Spleen (tissue), 11 donors: ENCODE measurements at regions not wholly inside any gene's neighbourhood (a gene's known extent, or its start where the extent isn't known, plus 50 kb on each side); places are given as distances from the start of the nearest gene placed in this dataset.

ENCODE experiments used
- DNase-seq: peaks from one replicate; pipeline ENCODE4 v3.0.0-alpha.2; 2020
- H3K27ac ChIP-seq, 8 donors: fragments of 200-600 bp; sonication (generic) in 7 of 8; 1 replicate in 4 of 8; 2 replicates in 4 of 8; pipeline versions ENCODE4 v1.5.0 to v1.8.0; 2016 to 2021; ENCODE audit warnings: inconsistent platforms in 4 of 8, mild to moderate bottlenecking in 4 of 8, moderate library complexity in 1 of 8
- H3K27me3 ChIP-seq, 7 donors: fragments of 200-600 bp; sonication (generic) in 6 of 7; replicated peaks in 1 of 7; 1 replicate in 4 of 7; 2 replicates in 3 of 7; pipeline versions ENCODE4 v1.5.0 to v1.8.0; 2016 to 2021; ENCODE audit warnings: inconsistent platforms in 3 of 7, mild to moderate bottlenecking in 1 of 7
- H3K36me3 ChIP-seq, 6 donors: fragments of 200-600 bp; sonication (generic) in 5 of 6; 1 replicate in 4 of 6; 2 replicates in 2 of 6; pipeline versions ENCODE4 v1.5.0 to v1.8.0; 2016 to 2021; ENCODE audit warnings: inconsistent platforms in 2 of 6
- H3K4me1 ChIP-seq, 6 donors: fragments of 200-600 bp; sonication (generic) in 5 of 6; 1 replicate in 3 of 6; 2 replicates in 3 of 6; pipeline versions ENCODE4 v1.5.0 to v1.8.0; 2016 to 2021; ENCODE audit warnings: inconsistent platforms in 3 of 6
- H3K4me3 ChIP-seq, 8 donors: fragments of 200-600 bp; sonication (generic) in 7 of 8; 1 replicate in 4 of 8; 2 replicates in 4 of 8; pipeline versions ENCODE4 v1.5.0 to v1.8.0; 2016 to 2021; ENCODE audit warnings: inconsistent platforms in 4 of 8, mild to moderate bottlenecking in 4 of 8, moderate library complexity in 2 of 8
- H3K9me3 ChIP-seq, 8 donors: fragments of 200-600 bp; sonication (generic) in 7 of 8; 1 replicate in 4 of 8; 2 replicates in 4 of 8; pipeline versions ENCODE4 v1.5.0 to v1.8.0; 2016 to 2021; ENCODE audit warnings: inconsistent platforms in 4 of 8
- POLR2A ChIP-seq, 3 donors: fragments of 450-650 bp; IDR thresholded peaks; one replicate each; pipeline ENCODE4 v1.5.1; 2017; ENCODE audit warnings: antibody characterized with exemption in 3 of 3, mild to moderate bottlenecking in 1 of 3
- POLR2AphosphoS5 ChIP-seq, 3 donors: sonication (generic); formaldehyde crosslinking; IDR thresholded peaks; one replicate each; pipeline ENCODE4 v1.5.1; 2017; ENCODE audit warnings: antibody characterized with exemption in 3 of 3
- WGBS, 5 donors: extraction: QIAGEN DNeasy Blood & Tissue Kit in 3 of 5; methylation state at CpG; one replicate each; pipeline versions ENCODE4 v1.1.5 to v1.1.7; 2013 to 2018; 5-methylcytosine and 5-hydroxymethylcytosine counted together
- intact Hi-C: fragments of 100-400 bp; cut with DNase I; formaldehyde crosslinking; loops from one replicate; pipeline ENCODE4 v1.15.0; 2023; ENCODE audit warnings: low total_unique reads
- TF ChIP-seq, protein P1 (sequence below), 11 experiments: fragments of 200-600 bp in 7 of 11; fragments of 450-650 bp in 4 of 11; sonication (generic) in 4 of 11; IDR thresholded peaks in 8 of 11; conservative IDR thresholded peaks in 3 of 11; 1 replicate in 7 of 11; 2 replicates in 4 of 11; pipeline versions ENCODE4 v1.4.0 to v1.8.0; 2016 to 2021; ENCODE audit warnings: antibody characterized with exemption in 11 of 11, inconsistent platforms in 4 of 11, mild to moderate bottlenecking in 1 of 11
- donor health status: healthy with polysubstance abuse.
- donor health status: DM: no; HTN: no; CAD: no; lungs with moderate emphysema.
- donor health status: DM: no; HTN: no; CAD: no.
- donor health status: Bipolar disorder and iron deficiency.
- donor health status: healthy.
- donor health status: DM: no; HTN: no; CAD: no.
- donor health status: DM: yes; HTN: yes; CAD: no.

DNA sequence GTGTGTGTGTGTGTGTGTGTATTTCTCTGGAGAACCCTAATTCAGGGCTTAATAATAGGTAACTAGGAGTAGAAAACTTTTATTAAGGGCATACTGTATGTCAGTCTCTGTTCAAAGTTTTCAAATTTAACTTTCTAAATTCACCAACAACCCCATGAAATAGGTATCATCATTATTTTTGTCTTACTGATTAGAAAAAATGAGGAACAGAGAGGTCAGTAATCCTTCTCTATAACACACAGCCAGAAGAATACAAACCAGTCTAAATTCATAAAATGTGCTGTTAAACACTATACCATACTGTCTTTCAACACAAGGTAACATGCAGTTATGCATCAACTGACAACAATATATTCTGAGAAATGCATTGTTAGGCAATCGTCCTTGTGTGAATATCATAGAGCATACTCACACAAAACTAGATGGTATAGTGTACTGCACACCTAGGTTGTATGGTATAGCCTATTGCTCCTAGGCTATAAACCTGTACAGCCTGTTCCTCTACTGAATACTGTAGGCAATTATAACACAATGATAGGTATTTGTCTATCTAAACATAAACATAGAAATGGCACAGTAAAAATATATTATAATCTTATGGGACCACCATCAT lies 143.1 kb downstream of the PTH2R start:
- Histone ChIP-seq H3K9me3 (peaks cover 0 to 19% (median 4%) of the 10 kb centered on the region in 8 donors), H3K27me3 (no peaks in the 10 kb centered on the region), H3K36me3 (no peaks in the 10 kb centered on the region), H3K4me3 (no peak overlapping the region), H3K4me1 (no peaks in the 10 kb centered on the region), H3K27ac (no peak overlapping the region)
- WGBS, 5 donors: 67 to 90% (median 88%) methylated on average over 1 of the region's 1 CpG
- no peak for DNase-seq
- intact Hi-C loops: no loop called here
- TF ChIP-seq POLR2A (IDR thresholded peaks at IDR 0.05): no peak
- TF ChIP-seq, protein P1, sequence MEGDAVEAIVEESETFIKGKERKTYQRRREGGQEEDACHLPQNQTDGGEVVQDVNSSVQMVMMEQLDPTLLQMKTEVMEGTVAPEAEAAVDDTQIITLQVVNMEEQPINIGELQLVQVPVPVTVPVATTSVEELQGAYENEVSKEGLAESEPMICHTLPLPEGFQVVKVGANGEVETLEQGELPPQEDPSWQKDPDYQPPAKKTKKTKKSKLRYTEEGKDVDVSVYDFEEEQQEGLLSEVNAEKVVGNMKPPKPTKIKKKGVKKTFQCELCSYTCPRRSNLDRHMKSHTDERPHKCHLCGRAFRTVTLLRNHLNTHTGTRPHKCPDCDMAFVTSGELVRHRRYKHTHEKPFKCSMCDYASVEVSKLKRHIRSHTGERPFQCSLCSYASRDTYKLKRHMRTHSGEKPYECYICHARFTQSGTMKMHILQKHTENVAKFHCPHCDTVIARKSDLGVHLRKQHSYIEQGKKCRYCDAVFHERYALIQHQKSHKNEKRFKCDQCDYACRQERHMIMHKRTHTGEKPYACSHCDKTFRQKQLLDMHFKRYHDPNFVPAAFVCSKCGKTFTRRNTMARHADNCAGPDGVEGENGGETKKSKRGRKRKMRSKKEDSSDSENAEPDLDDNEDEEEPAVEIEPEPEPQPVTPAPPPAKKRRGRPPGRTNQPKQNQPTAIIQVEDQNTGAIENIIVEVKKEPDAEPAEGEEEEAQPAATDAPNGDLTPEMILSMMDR (IDR thresholded peaks at IDR 0.05 in 8 of 11, conservative IDR thresholded peaks at IDR 0.05 in 3 of 11): no peak
- no peak for TF ChIP-seq POLR2AphosphoS5 (IDR thresholded peaks at IDR 0.05)

DNA sequence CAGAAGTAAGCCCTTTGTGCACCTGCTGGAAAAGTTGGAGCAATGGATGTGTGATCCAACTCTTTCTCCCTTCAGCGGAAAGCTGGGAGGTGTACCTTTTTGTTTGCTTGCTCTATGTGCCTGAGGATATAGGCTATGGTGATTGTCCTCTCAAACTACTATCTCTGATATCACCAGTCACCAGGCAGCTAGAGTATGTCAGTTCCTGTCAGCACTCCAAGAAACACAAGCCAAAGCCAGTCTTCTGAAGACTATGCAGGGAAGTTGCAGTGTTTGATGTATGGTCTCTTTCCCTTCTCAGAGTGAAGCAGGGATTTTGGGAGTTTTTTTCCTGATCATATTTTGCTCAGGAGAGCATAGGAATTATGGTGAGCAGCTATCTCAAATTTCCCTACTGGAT lies 146.4 kb downstream of the PTH2R start:
- 79 to 94% (median 92%) methylated on average over 1 of the region's 1 CpG for WGBS, 5 donors
- H3K27ac ChIP-seq: no peak overlapping the region
- DNase-seq: no peak
- H3K4me1 ChIP-seq: no peaks in the 10 kb centered on the region
- TF ChIP-seq, protein P1 (IDR thresholded peaks at IDR 0.05 in 8 of 11, conservative IDR thresholded peaks at IDR 0.05 in 3 of 11): no peak
- TF ChIP-seq POLR2AphosphoS5 (IDR thresholded peaks at IDR 0.05) (no peak), POLR2A (IDR thresholded peaks at IDR 0.05) (no peak)
- H3K27me3 ChIP-seq: no peaks in the 10 kb centered on the region
- intact Hi-C loops: no loop called here
- H3K36me3 ChIP-seq: no peaks in the 10 kb centered on the region
- H3K9me3 ChIP-seq: peaks cover 0 to 19% (median 4%) of the 10 kb centered on the region in 8 donors
- no peak overlapping the region for H3K4me3 ChIP-seq

DNA sequence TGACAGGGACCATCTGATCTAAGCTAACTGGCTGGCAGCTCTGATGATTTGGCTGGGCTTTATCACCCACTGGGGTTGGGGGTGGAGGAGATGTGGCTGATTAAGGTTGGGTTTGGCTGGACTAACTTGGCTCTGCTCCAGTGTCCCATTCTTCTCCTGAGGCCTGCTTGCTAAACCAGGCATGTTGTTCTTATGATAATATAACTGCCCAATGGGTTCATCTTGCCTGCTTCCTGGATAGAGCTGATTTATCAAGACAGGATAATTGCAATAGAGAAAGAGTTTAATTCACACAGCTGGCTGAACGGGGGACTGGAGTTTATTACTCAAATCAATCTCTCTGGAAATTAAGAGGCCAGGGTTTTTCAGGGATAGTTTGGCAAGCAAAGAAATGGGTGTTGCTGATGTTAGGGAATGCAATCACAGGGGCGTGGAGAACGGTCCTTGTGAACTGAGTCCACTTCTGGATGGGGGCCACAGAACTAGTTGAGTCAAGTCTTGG lies 150.4 kb downstream of the PTH2R start:
- peaks cover 0 to 18% (median 7%) of the 10 kb centered on the region in 8 donors for H3K9me3 ChIP-seq
- 66 to 84% (median 77%) methylated on average over 3 of the region's 3 CpGs for WGBS, 5 donors
- no peaks in the 10 kb centered on the region for H3K4me1 ChIP-seq
- no peak overlapping the region for H3K4me3 ChIP-seq
- intact Hi-C loops: no loop called here
- TF ChIP-seq, protein P1 (IDR thresholded peaks at IDR 0.05 in 8 of 11, conservative IDR thresholded peaks at IDR 0.05 in 3 of 11): no peak
- TF ChIP-seq POLR2A (IDR thresholded peaks at IDR 0.05) (no peak), POLR2AphosphoS5 (IDR thresholded peaks at IDR 0.05) (no peak)
- DNase-seq: no peak
- H3K27me3 ChIP-seq: no peaks in the 10 kb centered on the region
- H3K36me3 ChIP-seq: no peaks in the 10 kb centered on the region
- H3K27ac ChIP-seq: no peak overlapping the region

DNA sequence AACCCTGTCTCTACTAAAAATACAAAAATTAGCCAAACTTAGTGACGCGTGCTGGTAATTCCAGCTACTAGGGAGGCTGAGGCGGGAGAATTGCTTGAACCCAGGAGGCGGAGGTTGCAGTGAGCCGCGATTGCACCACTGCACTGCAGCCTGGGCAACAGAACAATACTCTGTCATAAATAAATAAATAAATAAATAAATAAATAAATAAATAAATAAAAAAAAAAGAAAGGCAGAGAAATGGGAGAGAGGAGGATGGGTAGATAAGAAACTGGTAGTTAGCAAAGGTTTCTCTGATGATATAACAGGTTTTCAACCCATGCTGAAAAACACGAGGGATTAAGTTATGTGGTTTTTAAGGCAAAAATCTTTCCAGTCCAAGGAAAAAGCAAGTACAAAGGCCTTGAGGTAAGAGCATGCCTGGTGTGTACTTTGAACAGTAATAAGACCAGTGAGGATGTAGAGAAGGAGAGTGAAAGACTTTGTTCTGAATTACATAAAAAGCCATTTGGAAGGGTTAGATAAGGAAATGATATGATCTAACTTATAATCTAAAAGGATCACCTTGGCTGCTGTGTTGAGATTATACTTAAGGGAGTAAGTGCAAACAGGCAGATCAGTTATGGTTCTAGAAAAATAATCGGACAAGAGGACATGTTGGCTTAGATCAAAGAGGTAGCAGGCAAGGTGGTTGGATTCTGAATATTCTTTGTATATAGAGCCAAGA lies 159.3 kb downstream of the PTH2R start:
- Histone ChIP-seq H3K36me3 (no peaks in the 10 kb centered on the region), H3K4me3 (no peak overlapping the region), H3K9me3 (peaks cover 0 to 24% (median 15%) of the 10 kb centered on the region in 8 donors), H3K27ac (no peak overlapping the region), H3K27me3 (no peaks in the 10 kb centered on the region), H3K4me1 (no peaks in the 10 kb centered on the region)
- WGBS, 5 donors: 83 to 91% (median 84%) methylated on average over 8 of the region's 8 CpGs
- no peak for DNase-seq
- intact Hi-C loops: no loop called here
- TF ChIP-seq POLR2A (IDR thresholded peaks at IDR 0.05) (no peak), POLR2AphosphoS5 (IDR thresholded peaks at IDR 0.05) (no peak)
- TF ChIP-seq, protein P1 (IDR thresholded peaks at IDR 0.05 in 8 of 11, conservative IDR thresholded peaks at IDR 0.05 in 3 of 11): no peak
